ENCODE measurements at regions not wholly inside any gene's neighbourhood (a gene's known extent, or its start where the extent isn't known, plus 50 kb on each side); places are given as distances from the start of the nearest gene placed in this dataset.
A peak's percentile ranks its signal among the peaks of the same experiment; 100 is the strongest.

DNA sequence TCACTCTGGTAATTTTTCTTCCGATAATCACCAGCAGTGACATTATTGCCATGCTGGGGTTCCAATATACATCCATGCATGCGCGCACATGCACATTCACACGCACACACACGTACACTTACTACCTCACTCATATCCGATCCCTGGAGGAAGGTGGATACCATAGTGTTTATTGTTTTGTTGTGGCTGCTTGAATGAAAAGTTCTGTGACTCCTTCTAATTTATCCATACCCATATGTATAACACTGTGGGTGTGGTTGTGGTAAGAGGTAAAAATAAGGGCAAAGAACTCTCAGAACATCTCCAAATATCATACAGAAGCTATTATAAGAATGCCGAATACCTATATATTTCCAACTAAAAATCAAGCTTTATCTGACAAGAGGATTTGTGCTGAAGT, 407.8 kb upstream of the PODXL start:
- DNase-seq (ENCODE audit: low spot score): no peak
- Mint-ChIP-seq H3K9me3 (no peaks in the 10 kb centered on the region), H3K27ac (no peak overlapping the region), H3K4me1 (ENCODE audit: low read depth) (no peaks in the 10 kb centered on the region), H3K27me3 (ENCODE audit: low read depth) (peaks cover 4% of the 10 kb centered on the region), H3K4me3 (no peak overlapping the region), H3K36me3 (ENCODE audit: low read depth) (no peaks in the 10 kb centered on the region)

DNA sequence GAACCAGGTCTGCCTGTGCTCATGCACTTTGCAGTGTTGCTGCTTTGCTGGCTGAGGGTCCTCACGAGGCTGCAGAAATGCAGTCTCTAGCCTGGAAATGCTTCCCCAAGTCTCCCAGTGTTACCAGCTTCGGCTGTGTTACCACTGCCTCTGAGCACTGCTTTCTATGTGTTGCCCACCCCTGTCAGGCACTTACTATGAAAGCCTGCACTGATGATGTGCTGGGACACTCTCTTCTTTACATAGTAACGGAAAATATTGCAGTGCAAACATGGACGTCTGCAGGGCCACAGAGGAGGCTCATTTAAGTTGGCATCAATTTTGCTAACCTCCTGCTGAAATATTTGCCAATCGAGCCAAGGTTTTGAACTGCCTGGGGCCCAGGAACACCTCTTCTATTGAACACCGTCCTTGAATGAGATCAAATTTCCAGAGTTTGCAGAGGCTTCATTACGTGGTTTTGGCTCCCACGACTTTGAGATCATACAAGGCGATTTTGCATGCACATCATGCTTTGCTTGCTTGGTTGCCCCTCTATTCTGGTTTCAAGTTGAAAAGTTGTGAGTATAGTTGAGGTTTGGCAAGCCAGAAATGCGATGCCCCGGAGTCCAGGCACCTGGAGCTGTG, 404.7 kb upstream of the PODXL start:
- no peaks in the 10 kb centered on the region for H3K9me3 Mint-ChIP-seq
- DNase-seq (ENCODE audit: low spot score): no peak
- no peaks in the 10 kb centered on the region for H3K36me3 Mint-ChIP-seq (ENCODE audit: low read depth)
- no peak overlapping the region for H3K27ac Mint-ChIP-seq
- H3K4me3 Mint-ChIP-seq: no peak overlapping the region
- H3K27me3 Mint-ChIP-seq (ENCODE audit: low read depth): no peaks in the 10 kb centered on the region
- H3K4me1 Mint-ChIP-seq (ENCODE audit: low read depth): no peaks in the 10 kb centered on the region

DNA sequence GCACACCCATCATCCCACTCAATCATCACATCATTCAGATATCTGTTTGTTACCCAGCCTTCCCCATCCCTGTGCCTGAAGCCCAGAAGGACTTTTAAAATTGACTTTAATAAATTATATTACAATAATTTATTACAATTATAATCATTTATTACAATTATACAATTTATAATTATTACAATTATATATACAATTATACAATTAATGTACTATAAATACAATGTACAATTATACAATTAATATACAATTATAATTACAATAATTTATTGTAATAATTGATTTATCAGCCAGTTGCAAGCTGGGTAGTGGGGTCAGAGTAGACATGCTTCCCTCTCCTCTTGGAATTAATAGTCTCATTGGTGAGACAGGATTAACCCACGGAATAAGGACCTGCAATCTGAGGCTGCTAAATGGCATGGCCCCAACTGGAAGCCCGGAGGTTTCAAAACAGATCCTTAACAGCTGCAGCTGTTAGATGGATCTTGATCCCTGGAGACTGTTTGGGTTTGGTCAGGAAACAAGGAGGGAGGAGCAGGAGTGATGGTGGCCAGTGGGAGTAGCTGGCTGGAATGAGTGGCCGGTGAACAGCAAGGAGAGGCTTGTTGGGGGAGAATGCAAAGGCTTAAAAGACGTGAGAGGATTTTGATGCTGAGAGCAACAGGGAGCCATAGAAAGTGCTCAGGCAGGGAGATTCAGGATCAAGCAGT, 402.8 kb upstream of the PODXL start:
- no peak overlapping the region for H3K4me3 Mint-ChIP-seq
- no peak for DNase-seq (ENCODE audit: low spot score)
- no peaks in the 10 kb centered on the region for H3K9me3 Mint-ChIP-seq
- no peaks in the 10 kb centered on the region for H3K4me1 Mint-ChIP-seq (ENCODE audit: low read depth)
- H3K27me3 Mint-ChIP-seq (ENCODE audit: low read depth): no peaks in the 10 kb centered on the region
- H3K27ac Mint-ChIP-seq: no peak overlapping the region
- no peaks in the 10 kb centered on the region for H3K36me3 Mint-ChIP-seq (ENCODE audit: low read depth)

DNA sequence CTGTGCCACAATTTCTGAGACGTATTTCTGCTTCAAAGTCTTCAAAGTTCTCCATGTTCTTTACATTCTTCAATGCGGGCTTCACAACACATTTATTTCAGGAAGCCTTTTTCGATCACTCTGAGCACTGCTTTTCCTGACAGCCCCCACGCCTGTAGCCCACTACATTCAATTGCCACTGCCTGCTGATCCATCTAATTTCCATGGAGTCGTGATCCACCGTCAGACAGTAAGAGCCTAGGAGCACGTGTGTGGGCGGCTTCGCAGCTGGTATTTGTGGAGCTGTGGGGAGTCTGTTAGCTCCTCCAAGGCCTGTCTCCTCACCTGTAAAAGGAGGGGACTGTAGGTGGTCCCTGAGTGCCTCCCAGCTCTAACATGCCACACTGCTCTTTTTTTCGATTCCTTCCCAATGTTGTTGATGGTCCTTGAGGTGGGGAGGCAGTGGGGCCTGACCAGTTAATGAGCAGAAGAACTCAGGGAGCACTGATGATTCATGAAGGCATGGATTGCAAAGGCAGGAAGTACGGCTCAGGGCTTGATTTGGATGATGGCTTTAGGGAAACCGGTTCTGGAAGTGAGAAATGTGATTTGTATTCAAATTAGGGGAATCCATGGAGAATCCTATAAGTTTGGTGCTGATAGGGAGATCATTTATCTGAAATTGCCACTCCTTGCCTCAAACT, 401.1 kb upstream of the PODXL start:
- no peaks in the 10 kb centered on the region for H3K9me3 Mint-ChIP-seq
- H3K4me1 Mint-ChIP-seq (ENCODE audit: low read depth): no peaks in the 10 kb centered on the region
- H3K27ac Mint-ChIP-seq: no peak overlapping the region
- H3K27me3 Mint-ChIP-seq (ENCODE audit: low read depth): no peaks in the 10 kb centered on the region
- DNase-seq (ENCODE audit: low spot score): no peak
- no peak overlapping the region for H3K4me3 Mint-ChIP-seq
- H3K36me3 Mint-ChIP-seq (ENCODE audit: low read depth): no peaks in the 10 kb centered on the region

DNA sequence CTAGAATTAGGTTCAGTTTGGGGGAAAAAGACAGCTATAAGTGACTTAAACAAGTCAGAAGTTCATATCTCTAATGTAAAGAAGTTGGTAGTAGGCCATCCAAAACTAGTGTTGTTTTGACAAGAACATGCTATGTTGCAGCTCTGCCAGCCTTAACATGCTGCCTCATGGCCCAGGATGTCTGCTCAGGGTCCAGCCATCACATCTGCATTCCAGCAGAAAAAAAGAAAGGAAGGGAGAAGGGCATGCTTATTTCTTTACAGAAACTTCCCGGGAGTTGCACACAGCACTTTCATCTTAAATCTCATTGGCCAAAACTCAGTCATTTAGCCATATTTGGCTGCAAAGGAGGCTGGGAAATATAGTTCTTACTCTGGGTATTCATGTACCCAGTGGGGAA, 400.4 kb upstream of the PODXL start:
- DNase-seq (ENCODE audit: low spot score): no peak
- Mint-ChIP-seq H3K9me3 (no peaks in the 10 kb centered on the region), H3K27me3 (ENCODE audit: low read depth) (no peaks in the 10 kb centered on the region), H3K4me1 (ENCODE audit: low read depth) (no peaks in the 10 kb centered on the region), H3K36me3 (ENCODE audit: low read depth) (no peaks in the 10 kb centered on the region), H3K27ac (no peak overlapping the region), H3K4me3 (no peak overlapping the region)

DNA sequence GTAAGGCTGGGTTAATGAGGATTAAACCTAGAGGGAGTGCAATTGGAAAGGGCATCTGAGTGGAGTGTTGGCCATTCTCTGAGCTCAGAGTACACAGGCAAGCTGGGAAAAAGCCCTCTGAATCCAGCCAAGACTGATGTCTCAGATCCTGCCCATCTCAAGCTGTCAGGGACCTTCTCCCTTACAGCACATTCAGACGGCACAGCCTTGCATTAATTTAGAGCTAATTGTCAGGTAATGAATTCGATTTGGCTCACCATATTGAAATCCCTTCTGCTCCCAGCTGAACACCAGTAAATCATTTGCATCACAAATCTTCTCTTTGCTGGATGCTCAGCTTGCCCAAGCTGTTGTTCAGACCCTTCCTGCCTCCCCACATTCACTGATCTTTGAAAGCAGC, 399.3 kb upstream of the PODXL start:
- no peak for DNase-seq (ENCODE audit: low spot score)
- no peaks in the 10 kb centered on the region for H3K4me1 Mint-ChIP-seq (ENCODE audit: low read depth)
- no peaks in the 10 kb centered on the region for H3K9me3 Mint-ChIP-seq
- no peak overlapping the region for H3K27ac Mint-ChIP-seq
- no peak overlapping the region for H3K4me3 Mint-ChIP-seq
- H3K27me3 Mint-ChIP-seq (ENCODE audit: low read depth): no peaks in the 10 kb centered on the region
- H3K36me3 Mint-ChIP-seq (ENCODE audit: low read depth): no peaks in the 10 kb centered on the region

DNA sequence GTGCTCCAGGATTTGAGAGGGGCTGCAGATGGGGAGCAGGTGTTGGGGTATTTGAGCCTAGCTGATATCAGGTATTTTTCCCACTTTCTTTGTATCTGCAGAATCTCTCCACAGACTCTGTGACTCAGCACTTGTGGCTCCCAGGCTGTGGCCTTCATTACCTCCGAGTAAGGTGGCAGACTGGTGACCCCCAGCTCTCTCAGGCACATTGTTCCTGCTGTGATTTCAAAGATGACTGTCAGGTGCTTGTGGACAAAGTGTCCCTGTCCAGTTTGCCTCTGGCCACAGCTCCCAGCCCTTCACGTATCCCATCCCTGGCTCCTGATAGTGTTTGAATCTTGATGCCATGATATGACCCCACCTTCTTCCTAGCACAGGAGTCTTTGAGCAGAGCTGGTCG, 396.8 kb upstream of the PODXL start:
- Mint-ChIP-seq H3K27ac (no peak overlapping the region), H3K27me3 (ENCODE audit: low read depth) (no peaks in the 10 kb centered on the region), H3K4me1 (ENCODE audit: low read depth) (no peaks in the 10 kb centered on the region), H3K9me3 (no peaks in the 10 kb centered on the region), H3K4me3 (no peak overlapping the region), H3K36me3 (ENCODE audit: low read depth) (no peaks in the 10 kb centered on the region)
- DNase-seq (ENCODE audit: low spot score): no peak

DNA sequence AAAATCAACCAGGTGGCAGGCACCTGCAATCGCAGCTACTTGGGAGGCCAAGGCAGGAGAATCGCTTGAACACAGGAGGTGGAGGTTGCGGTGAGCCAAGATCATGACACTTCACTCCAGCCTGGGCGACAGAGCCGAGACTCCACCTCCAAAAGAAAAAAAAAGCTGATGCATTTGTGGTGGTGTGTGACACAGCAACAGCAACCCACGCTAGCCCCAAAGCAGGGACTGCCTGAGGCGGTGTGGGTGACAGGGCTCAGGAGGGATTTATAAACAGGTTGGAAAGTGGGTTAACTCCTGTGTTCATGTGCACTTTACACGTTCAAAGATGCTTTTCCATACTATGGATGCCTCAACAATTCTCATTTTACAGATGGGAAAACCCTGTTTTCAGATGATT, 395.9 kb upstream of the PODXL start:
- DNase-seq (ENCODE audit: low spot score): no peak
- Mint-ChIP-seq H3K27me3 (ENCODE audit: low read depth) (no peaks in the 10 kb centered on the region), H3K4me3 (no peak overlapping the region), H3K36me3 (ENCODE audit: low read depth) (no peaks in the 10 kb centered on the region), H3K27ac (no peak overlapping the region), H3K4me1 (ENCODE audit: low read depth) (no peaks in the 10 kb centered on the region), H3K9me3 (no peaks in the 10 kb centered on the region)

DNA sequence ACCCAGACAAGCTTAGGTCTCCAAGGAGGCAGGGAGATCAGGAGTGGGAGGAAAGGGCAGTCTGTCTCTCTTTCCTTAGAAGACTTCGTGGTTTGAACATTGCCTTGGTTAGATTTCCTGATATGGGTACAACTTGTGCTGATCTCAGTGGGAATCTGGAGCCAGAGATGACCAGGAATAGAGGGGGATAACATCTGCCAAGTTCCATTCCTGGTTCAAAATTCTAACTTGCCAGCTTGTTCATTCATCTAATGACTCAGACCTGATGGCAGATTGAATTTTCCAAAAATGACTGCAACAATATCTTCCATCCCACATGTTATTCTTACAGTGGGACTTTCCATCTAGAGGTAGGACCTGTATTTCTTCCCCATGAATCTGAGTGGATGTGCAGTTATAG, 394.3 kb upstream of the PODXL start:
- DNase-seq (ENCODE audit: low spot score): no peak
- Mint-ChIP-seq H3K27me3 (ENCODE audit: low read depth) (peaks cover 5% of the 10 kb centered on the region), H3K36me3 (ENCODE audit: low read depth) (no peaks in the 10 kb centered on the region), H3K4me1 (ENCODE audit: low read depth) (no peaks in the 10 kb centered on the region), H3K9me3 (no peaks in the 10 kb centered on the region), H3K27ac (no peak overlapping the region), H3K4me3 (no peak overlapping the region)

DNA sequence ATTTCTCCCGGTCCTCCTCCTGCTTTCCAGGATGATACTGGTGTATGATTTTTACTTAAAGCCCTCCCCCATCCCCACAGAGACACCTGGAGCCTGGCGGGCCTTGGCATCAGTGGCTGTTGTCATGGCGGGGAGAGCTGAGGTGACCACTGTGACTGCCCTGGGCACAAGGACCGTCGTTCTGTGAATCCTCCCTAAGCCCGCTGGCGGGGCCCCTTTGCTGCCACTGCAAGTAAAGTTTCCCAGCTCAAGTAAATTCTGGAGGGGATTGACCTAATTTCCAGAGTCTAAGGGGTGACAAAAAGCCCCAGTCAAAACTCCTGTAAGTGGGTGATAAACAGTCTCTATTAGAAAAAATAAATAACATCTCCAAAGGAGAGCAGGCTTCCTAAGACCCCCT, 393.2 kb upstream of the PODXL start:
- Mint-ChIP-seq H3K27me3 (ENCODE audit: low read depth) (peaks cover 5% of the 10 kb centered on the region), H3K9me3 (no peaks in the 10 kb centered on the region), H3K4me3 (no peak overlapping the region), H3K27ac (no peak overlapping the region), H3K36me3 (ENCODE audit: low read depth) (no peaks in the 10 kb centered on the region), H3K4me1 (ENCODE audit: low read depth) (no peaks in the 10 kb centered on the region)
- DNase-seq (ENCODE audit: low spot score): no peak

DNA sequence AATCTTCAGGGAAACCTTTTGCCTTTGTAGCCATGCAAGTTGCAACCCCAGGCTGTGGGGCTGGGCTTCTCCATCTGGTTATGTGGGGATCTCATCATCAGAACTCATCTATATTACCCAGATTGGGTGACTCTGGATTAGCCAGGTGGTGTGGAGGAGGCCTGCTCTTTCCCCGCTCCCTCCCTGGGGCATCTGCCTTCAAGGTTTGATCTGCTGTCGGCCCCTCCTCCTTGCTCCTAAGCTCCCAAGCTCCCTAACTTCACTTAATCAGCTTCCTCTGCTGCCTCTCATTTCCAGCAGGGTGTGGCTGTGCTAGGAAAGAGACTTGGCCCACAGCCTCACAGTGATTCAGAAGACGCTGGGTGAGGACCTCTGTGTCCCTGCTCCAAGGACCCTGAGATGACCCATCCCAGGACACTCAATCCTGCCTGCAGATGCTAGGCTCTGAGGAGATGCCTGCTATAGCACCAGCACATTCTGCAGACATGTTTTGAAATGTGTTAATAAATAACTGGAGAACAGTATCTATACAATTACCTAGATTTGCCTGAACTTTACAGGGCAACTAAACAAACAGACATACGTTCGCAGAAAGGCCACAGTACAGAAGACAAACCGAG, 392.1 kb upstream of the PODXL start:
- DNase-seq (ENCODE audit: low spot score): no peak
- H3K36me3 Mint-ChIP-seq (ENCODE audit: low read depth): no peaks in the 10 kb centered on the region
- H3K27ac Mint-ChIP-seq: no peak overlapping the region
- H3K9me3 Mint-ChIP-seq: no peaks in the 10 kb centered on the region
- no peak overlapping the region for H3K4me3 Mint-ChIP-seq
- H3K4me1 Mint-ChIP-seq (ENCODE audit: low read depth): no peaks in the 10 kb centered on the region
- H3K27me3 Mint-ChIP-seq (ENCODE audit: low read depth): peaks cover 5% of the 10 kb centered on the region

DNA sequence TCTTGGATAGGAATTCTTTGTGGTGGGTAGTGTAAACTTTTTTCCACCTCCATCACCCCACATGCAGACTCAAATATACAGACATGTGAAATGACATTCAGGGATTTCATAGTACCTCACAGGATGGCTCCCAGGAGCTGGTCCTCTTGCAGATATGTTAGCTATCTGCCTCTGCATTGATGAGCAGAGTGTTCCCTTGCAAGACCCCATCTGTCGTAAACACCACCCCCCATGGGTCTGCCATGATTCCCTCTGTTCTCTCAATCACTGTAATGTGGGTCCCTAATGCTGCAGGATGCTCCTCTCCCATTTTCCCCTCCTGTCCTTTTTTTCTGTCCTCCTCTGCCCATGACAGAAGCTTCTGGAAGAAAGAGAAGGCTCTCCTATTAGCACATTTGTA, 391.2 kb upstream of the PODXL start:
- Mint-ChIP-seq H3K9me3 (no peaks in the 10 kb centered on the region), H3K27me3 (ENCODE audit: low read depth) (peaks cover 5% of the 10 kb centered on the region), H3K36me3 (ENCODE audit: low read depth) (no peaks in the 10 kb centered on the region), H3K27ac (no peak overlapping the region), H3K4me1 (ENCODE audit: low read depth) (no peaks in the 10 kb centered on the region), H3K4me3 (no peak overlapping the region)
- DNase-seq (ENCODE audit: low spot score): no peak

DNA sequence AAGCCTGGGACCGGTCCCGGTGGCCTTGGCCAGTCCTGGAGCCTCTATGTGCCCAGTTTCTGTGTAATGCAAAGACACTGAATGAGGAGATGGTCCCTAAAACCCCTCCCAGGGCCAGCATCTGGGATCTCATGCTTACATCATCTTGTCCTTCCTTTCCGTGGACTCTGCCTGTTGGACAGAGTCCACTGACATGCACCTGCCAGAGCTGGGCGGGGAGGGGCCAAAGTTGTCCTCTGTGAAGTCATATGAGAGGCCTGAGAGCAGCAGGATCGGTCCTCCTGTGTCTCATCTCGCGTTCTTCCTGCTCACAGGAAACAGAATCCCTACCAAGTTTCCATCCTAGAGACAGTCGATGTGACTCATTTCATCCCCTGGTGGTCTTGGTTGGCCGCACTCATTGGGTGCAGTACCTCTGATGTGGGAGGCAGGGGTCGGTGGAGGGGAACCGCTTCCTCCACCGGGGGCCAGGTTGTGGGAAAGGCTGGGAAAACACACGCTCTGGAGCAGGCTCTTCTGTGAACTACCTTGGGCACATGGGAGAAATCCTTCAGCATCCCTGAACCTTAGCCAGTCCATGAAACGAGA, 389.6 kb upstream of the PODXL start:
- DNase-seq (ENCODE audit: low spot score): no peak
- Mint-ChIP-seq H3K4me3 (no peak overlapping the region), H3K27ac (no peak overlapping the region), H3K27me3 (ENCODE audit: low read depth) (peaks cover 5% of the 10 kb centered on the region), H3K4me1 (ENCODE audit: low read depth) (no peaks in the 10 kb centered on the region), H3K9me3 (no peaks in the 10 kb centered on the region), H3K36me3 (ENCODE audit: low read depth) (no peaks in the 10 kb centered on the region)

DNA sequence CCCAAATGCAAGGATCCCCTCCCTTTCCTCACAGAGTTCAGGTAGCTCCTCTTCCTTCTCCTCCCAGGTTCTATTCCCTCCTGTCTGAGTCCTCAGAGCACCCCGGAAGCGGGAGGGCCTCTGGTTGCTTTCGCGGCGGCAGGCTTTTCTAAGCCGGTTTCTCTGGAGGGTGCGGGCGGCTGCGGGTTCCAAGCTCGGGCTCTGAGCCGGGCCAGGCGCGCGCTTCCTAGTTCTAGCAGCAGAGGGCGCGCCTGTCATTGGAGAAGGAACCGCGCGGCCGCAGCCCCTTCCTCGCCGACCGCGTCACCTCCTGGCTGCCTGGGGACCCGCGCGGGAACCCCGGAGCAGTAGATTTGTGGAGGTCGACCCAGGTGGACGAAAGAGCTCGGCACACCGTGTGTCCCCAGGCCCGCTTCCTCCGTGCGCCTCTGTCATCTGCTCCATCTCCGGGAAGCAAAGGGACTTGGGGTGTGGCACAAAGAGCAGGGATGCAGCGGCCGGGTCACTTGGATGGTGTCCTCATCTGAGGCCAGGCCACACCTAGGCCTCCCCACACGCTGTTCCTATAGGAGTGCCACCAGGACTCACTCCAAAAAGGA, 389.0 kb upstream of the PODXL start:
- DNase-seq (ENCODE audit: low spot score): peak; percentile 24
- no peak overlapping the region for H3K4me3 Mint-ChIP-seq
- H3K27me3 Mint-ChIP-seq (ENCODE audit: low read depth): peaks cover 5% of the 10 kb centered on the region
- H3K4me1 Mint-ChIP-seq (ENCODE audit: low read depth): no peaks in the 10 kb centered on the region
- H3K36me3 Mint-ChIP-seq (ENCODE audit: low read depth): no peaks in the 10 kb centered on the region
- H3K27ac Mint-ChIP-seq: no peak overlapping the region
- no peaks in the 10 kb centered on the region for H3K9me3 Mint-ChIP-seq
